Fibroblast of lung (primary cell): ENCODE measurements at regions not wholly inside any gene's neighbourhood (a gene's known extent, or its start where the extent isn't known, plus 50 kb on each side); places are given as distances from the start of the nearest gene placed in this dataset.

Source experiments
- DNase-seq, 2 donors: peaks; one replicate each; pipeline versions ENCODE4 v3.0.0 to v3.0.0-alpha.2; 2010; ENCODE audit warnings: low read depth in 2 of 2
- H2AFZ ChIP-seq: 2 replicates; pipeline ENCODE4 v1.5.1; 2012; ENCODE audit warnings: low read length, control low read depth, inconsistent platforms
- H3K27ac ChIP-seq: 2 replicates; pipeline ENCODE4 v1.5.1; 2011; ENCODE audit warnings: low read length, control low read depth; ENCODE audit not compliant: insufficient read depth
- H3K27me3 ChIP-seq: 2 replicates; pipeline ENCODE4 v1.5.1; 2011; ENCODE audit warnings: mild to moderate bottlenecking, low read length; ENCODE audit not compliant: control insufficient read depth, insufficient read depth
- H3K36me3 ChIP-seq: 2 replicates; pipeline ENCODE4 v1.5.1; 2011; ENCODE audit warnings: low read length; ENCODE audit not compliant: control insufficient read depth, insufficient read depth
- H3K4me1 ChIP-seq: 2 replicates; pipeline ENCODE4 v1.5.1; 2011; ENCODE audit warnings: low read length; ENCODE audit not compliant: control insufficient read depth, insufficient read depth; ENCODE audit errors: extremely low read depth
- H3K4me2 ChIP-seq: 2 replicates; pipeline ENCODE4 v1.5.1; 2011; ENCODE audit warnings: low read length, control low read depth; ENCODE audit not compliant: insufficient read depth; ENCODE audit errors: extremely low read depth
- H3K4me3 ChIP-seq, 4 experiments: fragments of 200-600 bp in 1 of 4; sonication (generic) in 1 of 4; replicated peaks in 1 of 4; 2 replicates each; pipeline ENCODE4 v1.5.1; 2011 to 2016; ENCODE audit warnings: low read length in 4 of 4, low read depth in 3 of 4, mild to moderate bottlenecking in 3 of 4, control low read depth in 2 of 4, inconsistent platforms in 1 of 4, mixed read lengths in 1 of 4; ENCODE audit not compliant: insufficient read depth in 1 of 4; ENCODE audit errors: control extremely low read depth in 1 of 4
- H3K79me2 ChIP-seq: 2 replicates; pipeline ENCODE4 v1.5.1; 2012; ENCODE audit warnings: mild to moderate bottlenecking, low read length, inconsistent platforms; ENCODE audit not compliant: control insufficient read depth, insufficient read depth
- H3K9ac ChIP-seq: 2 replicates; pipeline ENCODE4 v1.5.1; 2011; ENCODE audit warnings: mild to moderate bottlenecking, low read length, control low read depth; ENCODE audit not compliant: insufficient read depth
- H3K9me3 ChIP-seq: 2 replicates; pipeline ENCODE4 v1.5.1; 2012; ENCODE audit warnings: low read depth, low read length; ENCODE audit not compliant: control insufficient read depth, insufficient read depth
- H4K20me1 ChIP-seq: 2 replicates; pipeline ENCODE4 v1.5.1; 2011; ENCODE audit warnings: low read length; ENCODE audit not compliant: control insufficient read depth, insufficient read depth; ENCODE audit errors: extremely low read depth
- CTCF ChIP-seq, 2 donors: IDR thresholded peaks in 1 of 2; conservative IDR thresholded peaks in 1 of 2; 1 replicate in 1 of 2; 2 replicates in 1 of 2; pipeline ENCODE4 v1.5.1; 2011 to 2012; ENCODE audit warnings: low read length in 2 of 2, control low read depth in 1 of 2, inconsistent platforms in 1 of 2, low read depth in 1 of 2, mild to moderate bottlenecking in 1 of 2
- EZH2 ChIP-seq: IDR thresholded peaks from 2 replicates; pipeline ENCODE4 v1.5.1; 2012; ENCODE audit warnings: low read length, control low read depth, mild to moderate bottlenecking; ENCODE audit errors: missing control alignments

- no peaks in the 10 kb centered on the region for H3K4me1 ChIP-seq
- H3K4me2 ChIP-seq, result no peak overlapping the region
- DNase-seq, result no peak
- no peak overlapping the region for H2AFZ ChIP-seq
- no peaks in the 10 kb centered on the region for H3K79me2 ChIP-seq
- no peaks in the 10 kb centered on the region for H3K36me3 ChIP-seq
- no peaks in the 10 kb centered on the region for H3K9me3 ChIP-seq
- H4K20me1 ChIP-seq, result no peaks in the 10 kb centered on the region
- no peak overlapping the region for H3K27ac ChIP-seq
- no peak overlapping the region for H3K4me3 ChIP-seq
- TF ChIP-seq EZH2 (no peak), CTCF (conservative IDR thresholded peaks at IDR 0.05 in 1 of 2, IDR thresholded peaks at IDR 0.05 in 1 of 2; ENCODE audit: low read depth in 1 of 2, low read length in 2 of 2) (no peak)
- H3K9ac ChIP-seq, result no peak overlapping the region
- H3K27me3 ChIP-seq, result no peaks in the 10 kb centered on the region
Observed at GRCh38 chr12:97989366-97989940, 525.9 kb upstream of the TMPO start.

GRCh38 chr12:97994746-97995484 lies 520.5 kb upstream of the TMPO start:
- Histone ChIP-seq H3K9me3 (no peaks in the 10 kb centered on the region), H3K27me3 (no peaks in the 10 kb centered on the region), H3K4me1 (no peaks in the 10 kb centered on the region), H3K4me3 (no peak overlapping the region), H3K9ac (no peak overlapping the region), H2AFZ (no peak overlapping the region), H4K20me1 (no peaks in the 10 kb centered on the region), H3K27ac (no peak overlapping the region), H3K4me2 (no peak overlapping the region), H3K36me3 (no peaks in the 10 kb centered on the region), H3K79me2 (no peaks in the 10 kb centered on the region)
- TF ChIP-seq EZH2 (no peak), CTCF (conservative IDR thresholded peaks at IDR 0.05 in 1 of 2, IDR thresholded peaks at IDR 0.05 in 1 of 2; ENCODE audit: low read depth in 1 of 2, low read length in 2 of 2) (no peak)
- no peak for DNase-seq

- H3K36me3 ChIP-seq, result no peaks in the 10 kb centered on the region
- no peak overlapping the region for H3K9ac ChIP-seq
- H3K4me2 ChIP-seq, result no peak overlapping the region
- no peak overlapping the region for H3K27ac ChIP-seq
- no peak overlapping the region for H3K4me3 ChIP-seq
- H3K27me3 ChIP-seq, result no peaks in the 10 kb centered on the region
- no peaks in the 10 kb centered on the region for H4K20me1 ChIP-seq
- H3K4me1 ChIP-seq, result no peaks in the 10 kb centered on the region
- H3K79me2 ChIP-seq, result no peaks in the 10 kb centered on the region
- no peak for TF ChIP-seq CTCF (conservative IDR thresholded peaks at IDR 0.05 in 1 of 2, IDR thresholded peaks at IDR 0.05 in 1 of 2; ENCODE audit: low read depth in 1 of 2, low read length in 2 of 2)
- no peak overlapping the region for H2AFZ ChIP-seq
- no peaks in the 10 kb centered on the region for H3K9me3 ChIP-seq
- no peak for DNase-seq
Observed at GRCh38 chr12:97995559-97995958, 519.8 kb upstream of the TMPO start.
